CD4-positive, alpha-beta T cell treated with Interleukin-21 for 1 hour (primary cell): ENCODE measurements at regions not wholly inside any gene's neighbourhood (a gene's known extent, or its start where the extent isn't known, plus 50 kb on each side); places are given as distances from the start of the nearest gene placed in this dataset.
"Not testable (repeated sequence)": the region's sequence is repeated elsewhere in the genome, so short reads cannot be mapped to it uniquely, and the experiment has no call there.

Experiments used
- DNase-seq: peaks from one replicate; pipeline ENCODE4 v3.0.0-alpha.2; 2020

GRCh38 chr5:106408570-106408969 lies 1262.2 kb downstream of the EFNA5 start:
- no peak for DNase-seq

GRCh38 chr5:106408141-106408540 lies 1262.6 kb downstream of the EFNA5 start:
- DNase-seq, result no peak

GRCh38 chr5:106401561-106401960 lies 1269.2 kb downstream of the EFNA5 start:
- DNase-seq, result no peak

DNA sequence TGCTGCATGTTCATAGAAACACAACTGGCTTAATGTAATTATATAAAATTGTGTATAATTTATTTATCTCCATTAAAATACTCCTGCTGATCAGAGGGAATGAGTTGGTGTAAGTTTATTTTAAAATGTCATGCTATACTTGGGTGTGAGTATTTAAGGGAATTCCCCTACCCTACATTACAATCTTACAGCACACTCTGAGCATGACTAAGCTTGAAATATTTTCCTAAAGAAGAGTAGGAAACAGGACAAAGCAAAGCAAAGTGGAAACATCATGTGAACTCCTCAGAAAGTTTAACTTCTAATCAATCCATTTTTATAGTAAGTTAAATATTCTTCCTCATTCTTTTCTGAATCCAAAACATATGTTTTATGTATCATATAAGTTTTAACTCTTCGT lies 1271.3 kb downstream of the EFNA5 start:
- DNase-seq, result no peak

- no peak for DNase-seq
These were observed 1273.0 kb downstream of the EFNA5 start for GRCh38 chr5:106397700-106398099.

DNA sequence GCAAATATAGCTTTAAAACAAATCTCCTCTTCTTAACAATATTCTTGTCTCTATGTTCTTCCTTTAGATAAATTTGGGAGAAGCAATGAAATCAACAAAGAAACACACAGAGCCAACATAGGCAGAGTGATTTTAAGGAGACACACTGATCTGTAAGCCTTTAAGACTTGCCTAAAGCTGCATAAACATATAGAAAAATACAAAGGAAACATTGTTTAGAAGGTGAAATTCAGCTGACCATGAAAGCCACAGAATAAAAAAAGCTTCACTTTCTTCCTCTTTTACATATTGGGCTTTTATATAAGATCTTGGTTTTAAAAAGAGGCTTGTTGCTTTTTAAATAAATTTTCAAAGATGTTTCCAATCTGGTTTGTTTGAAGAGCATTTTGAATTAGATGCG lies 1277.5 kb downstream of the EFNA5 start:
- DNase-seq, result no peak

DNA sequence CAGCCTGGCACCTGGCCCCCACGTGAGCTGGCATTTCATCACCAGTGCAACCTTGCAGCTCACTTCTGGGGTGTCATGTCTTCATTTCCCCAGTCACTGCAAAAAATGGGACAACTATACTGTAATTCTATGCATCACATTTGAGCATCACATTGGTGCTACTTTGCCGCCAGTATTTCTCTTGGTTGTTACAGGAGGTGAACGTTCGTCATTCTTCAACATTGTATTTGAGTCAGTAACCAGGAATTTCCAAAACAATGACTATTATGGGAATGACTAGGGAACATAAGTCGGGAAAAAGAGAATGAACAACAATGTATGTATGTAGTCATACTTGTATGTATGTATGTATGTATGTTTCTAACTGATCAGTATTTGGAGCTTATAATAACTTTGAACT lies 1278.0 kb downstream of the EFNA5 start:
- no peak for DNase-seq

DNA sequence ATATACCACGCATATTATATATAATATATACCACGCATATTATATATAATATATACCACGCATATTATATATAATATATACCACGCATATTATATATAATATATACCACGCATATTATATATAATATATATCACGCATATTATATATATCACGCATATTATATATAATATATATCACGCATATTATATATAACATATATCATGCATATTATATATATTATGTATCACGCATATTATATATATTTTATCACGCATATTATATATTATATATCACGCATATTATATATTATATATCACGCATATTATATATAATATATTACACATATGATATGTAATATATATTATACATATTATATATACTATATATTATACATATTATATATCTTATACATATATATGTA lies 1283.0 kb downstream of the EFNA5 start:
- DNase-seq, result not testable (repeated sequence)

DNA sequence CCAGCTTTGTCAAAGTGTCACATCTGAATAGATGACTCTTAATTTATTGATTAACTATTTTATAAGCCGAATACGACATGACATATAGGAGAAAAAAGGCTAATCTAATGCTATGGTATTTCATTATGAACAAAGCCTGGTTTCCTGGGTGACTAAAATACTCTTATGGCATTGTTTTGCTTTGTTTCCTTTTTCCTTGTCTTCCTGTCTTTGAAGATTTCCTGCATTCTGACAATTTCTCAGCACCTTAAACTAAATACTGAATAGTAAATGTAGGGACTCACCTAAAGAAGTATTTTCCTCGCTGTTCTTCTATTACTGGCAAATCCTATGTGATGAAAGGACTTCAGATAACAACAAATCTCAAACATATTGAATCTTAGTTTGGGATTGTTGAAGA lies 1284.5 kb downstream of the EFNA5 start:
- no peak for DNase-seq

GRCh38 chr5:106380736-106381135 lies 1290.0 kb downstream of the EFNA5 start:
- DNase-seq, result no peak

DNA sequence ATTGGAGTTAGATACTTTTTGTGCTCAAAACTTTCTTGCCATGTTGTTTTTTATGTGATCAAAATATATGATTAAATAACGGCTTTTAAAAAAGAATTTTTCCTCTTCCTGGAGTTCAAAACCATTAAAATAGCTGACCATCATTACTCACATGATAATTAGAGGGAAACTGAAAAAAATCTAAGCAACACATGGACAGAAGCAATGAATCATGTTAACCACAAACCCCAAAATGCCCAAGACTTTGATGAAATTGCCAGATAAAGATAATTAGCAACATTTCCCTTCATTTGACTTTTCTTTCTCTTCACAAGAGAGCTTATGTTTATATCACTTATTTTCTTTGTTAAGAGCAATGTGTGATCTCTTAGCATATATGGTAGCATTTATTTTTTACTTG lies 1294.2 kb downstream of the EFNA5 start:
- DNase-seq, result no peak

- DNase-seq, result no peak
These were observed 1295.8 kb downstream of the EFNA5 start for GRCh38 chr5:106374956-106375355.

GRCh38 chr5:106368021-106368420 lies 1302.7 kb downstream of the EFNA5 start:
- no peak for DNase-seq

DNA sequence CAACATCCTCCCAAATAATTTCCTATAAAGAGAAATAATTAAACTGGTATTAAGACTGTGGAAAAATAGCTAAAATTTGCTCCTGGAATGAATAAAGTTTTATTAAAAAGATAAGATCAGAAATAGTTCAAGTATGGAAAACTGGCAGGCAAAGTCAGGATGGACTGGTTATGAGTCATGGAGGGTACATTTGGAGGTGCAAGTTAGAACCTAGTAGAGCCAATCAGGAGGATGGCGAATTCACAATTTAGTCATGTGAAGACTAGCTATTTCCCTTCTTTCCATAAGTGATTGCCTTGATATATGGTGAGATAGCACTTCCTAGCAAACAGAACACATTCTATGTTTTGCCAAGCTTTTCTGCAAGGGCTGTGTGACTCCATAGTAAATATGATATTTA lies 1303.5 kb downstream of the EFNA5 start:
- DNase-seq, result no peak

DNA sequence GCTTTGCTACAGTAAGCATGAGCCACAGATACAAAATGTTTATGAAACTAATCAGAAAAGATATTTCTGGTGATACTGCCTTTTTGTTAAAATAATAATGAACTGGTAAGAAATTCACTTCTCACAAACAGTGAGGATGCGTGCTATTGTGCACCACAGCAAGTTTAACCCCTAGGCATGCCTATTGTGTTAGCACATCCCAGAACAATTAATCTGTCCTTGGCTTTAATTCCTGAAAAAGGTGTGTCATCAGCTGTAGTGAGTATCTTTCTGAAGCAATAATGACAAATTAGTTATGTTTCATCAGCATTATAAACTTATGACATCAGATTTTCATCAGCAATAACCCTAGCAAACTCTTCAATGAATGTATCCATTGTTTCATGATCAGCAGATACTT lies 1307.2 kb downstream of the EFNA5 start:
- no peak for DNase-seq

GRCh38 chr5:106361905-106362304 lies 1308.8 kb downstream of the EFNA5 start:
- DNase-seq, result no peak

DNA sequence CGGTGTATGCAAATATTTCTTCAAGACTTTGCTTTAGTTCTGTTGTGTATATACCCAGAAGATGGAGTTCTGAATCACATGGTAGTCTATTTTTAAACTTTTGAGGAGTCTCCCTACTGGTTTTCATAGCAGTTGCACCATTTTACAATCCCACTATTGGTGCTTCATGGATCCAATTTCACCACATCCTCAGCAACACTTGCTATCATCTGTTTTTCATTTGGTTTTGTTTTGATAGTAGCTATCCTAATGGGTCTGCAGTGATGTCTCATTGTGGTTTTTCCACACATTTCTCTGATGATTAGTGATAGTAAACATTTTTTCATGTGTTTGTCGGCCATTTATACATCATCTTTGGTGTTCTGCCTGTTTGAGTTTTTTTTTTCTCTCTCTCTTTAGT lies 1339.3 kb downstream of the EFNA5 start:
- DNase-seq, result no peak

- DNase-seq, result no peak
These were observed 1346.4 kb downstream of the EFNA5 start for GRCh38 chr5:106324356-106324755.

DNA sequence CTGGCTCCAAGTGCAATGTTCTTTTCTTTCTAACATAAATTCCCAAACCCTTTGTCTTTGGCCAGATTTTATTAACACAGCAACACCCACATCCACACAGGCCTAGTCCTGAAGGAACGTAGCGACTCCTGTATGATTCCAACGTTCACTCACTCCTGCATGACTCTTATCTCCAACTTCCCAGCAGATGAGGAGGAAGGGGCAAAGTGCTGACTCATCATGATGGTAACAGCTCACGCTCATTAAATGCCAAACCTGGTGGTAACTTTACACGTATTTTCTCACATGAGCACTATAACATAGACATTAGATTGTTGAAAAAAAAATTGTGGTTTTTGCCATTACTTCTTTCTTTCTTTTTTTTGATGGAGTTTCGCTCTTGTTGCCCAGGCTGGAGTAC lies 1349.5 kb downstream of the EFNA5 start:
- no peak for DNase-seq

DNA sequence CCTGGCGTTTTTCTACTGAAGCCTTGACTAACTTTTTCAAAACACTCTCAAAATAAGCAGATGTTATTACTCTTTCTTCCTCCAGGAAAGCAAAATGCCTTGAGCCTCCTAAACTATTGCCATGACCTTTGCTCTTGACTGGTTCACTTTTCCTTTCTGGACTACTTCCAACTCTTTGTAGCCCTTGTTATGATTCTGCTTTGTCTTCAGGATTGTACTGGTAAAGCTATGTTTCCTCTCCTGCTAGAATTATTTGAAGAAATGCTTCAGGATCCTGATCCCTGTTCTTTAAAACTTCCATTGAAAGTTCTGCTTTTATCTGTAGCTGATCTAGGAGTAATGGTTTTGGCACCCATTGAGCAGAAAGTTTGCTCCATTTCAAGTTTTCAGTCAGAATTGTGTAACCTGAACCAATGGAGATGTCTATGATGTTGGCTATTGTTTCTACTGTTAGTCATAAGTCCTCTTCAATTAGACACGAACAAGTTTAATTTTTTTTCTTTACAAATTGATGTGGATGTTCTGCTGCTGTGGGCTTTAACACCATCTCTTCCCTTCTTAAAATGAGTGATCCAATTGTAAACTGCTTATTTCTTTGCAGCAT lies 1356.4 kb downstream of the EFNA5 start:
- no peak for DNase-seq

DNA sequence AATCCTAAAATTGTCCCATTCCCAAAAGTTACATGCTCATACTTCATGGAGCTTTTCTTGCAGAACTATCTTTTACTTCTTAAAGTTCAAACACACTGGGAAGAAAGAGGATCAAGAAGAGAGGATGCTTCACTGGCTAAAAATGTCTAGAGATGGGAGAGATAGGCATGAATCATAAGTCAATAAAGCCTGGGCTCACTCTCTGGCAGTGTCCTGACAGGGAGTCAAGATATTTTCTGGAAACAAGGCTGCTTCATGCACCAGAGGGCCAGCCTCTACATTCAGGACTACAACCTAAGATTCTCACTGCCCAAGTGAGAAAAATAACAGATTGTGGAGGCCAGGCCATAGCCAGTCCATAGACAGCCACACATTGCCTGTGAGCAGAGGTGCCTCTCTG lies 1358.4 kb downstream of the EFNA5 start:
- no peak for DNase-seq

DNA sequence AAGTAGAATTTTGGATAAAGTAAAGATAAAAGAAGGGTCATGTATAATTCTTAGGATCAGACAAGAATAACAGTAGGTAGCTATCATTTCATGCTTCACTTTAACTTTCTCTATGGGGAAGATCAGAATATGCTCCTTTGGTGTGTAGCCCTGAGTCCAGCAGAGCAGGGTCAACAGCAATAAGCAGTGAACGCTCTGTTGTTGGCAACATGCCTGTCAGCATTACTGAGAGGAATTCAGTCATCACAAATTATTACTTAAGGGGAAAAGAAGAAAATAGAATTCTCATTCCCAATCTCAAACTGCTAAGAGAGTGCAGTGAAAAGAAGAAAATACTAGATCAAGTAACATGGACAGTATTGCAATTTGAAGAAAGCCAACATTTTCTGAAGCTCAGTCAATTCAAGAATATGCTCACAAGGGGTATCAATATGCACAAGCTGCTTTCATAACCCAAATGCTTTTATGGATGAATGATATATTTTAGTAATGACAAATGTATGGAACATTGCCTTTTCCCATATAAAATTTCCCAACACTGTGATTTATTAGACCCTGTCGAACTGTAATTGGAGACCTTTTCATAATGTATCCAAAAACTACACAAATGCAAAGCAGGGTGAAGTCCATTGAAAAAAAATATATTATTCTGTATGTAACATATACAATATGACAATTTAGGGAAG lies 1359.4 kb downstream of the EFNA5 start:
- no peak for DNase-seq

- no peak for DNase-seq
These were observed 1363.5 kb downstream of the EFNA5 start for GRCh38 chr5:106307265-106307664.

- DNase-seq, result no peak
These were observed 1364.3 kb downstream of the EFNA5 start for GRCh38 chr5:106306313-106307028.
